Daoy (cell line): ENCODE measurements at regions not wholly inside any gene's neighbourhood (a gene's known extent, or its start where the extent isn't known, plus 50 kb on each side); places are given as distances from the start of the nearest gene placed in this dataset.
"Not testable (repeated sequence)": the region's sequence is repeated elsewhere in the genome, so short reads cannot be mapped to it uniquely, and the experiment has no call there.

Experiments
- DNase-seq: peaks from one replicate; pipeline ENCODE4 v3.0.0-alpha.2; 2015; ENCODE audit warnings: low read depth

- DNase-seq, result not testable (repeated sequence)
Observed at GRCh38 chr16:88148078-88148477, 196.8 kb downstream of the BANP start.

GRCh38 chr16:88148682-88149081 lies 197.4 kb downstream of the BANP start:
- not testable (repeated sequence) for DNase-seq

GRCh38 chr16:88149158-88149603 lies 197.9 kb downstream of the BANP start:
- not testable (repeated sequence) for DNase-seq

GRCh38 chr16:88149663-88150062 lies 198.4 kb downstream of the BANP start:
- DNase-seq, result not testable (repeated sequence)

- not testable (repeated sequence) for DNase-seq
Observed at GRCh38 chr16:88150456-88151128, 199.4 kb downstream of the BANP start.

GRCh38 chr16:88151129-88151499 lies 199.9 kb downstream of the BANP start:
- DNase-seq, result peak; percentile 74

- DNase-seq, result not testable (repeated sequence)
Observed at GRCh38 chr16:88151859-88152843, 200.9 kb downstream of the BANP start.

- DNase-seq, result not testable (repeated sequence)
Observed at GRCh38 chr16:88152879-88153278, 201.6 kb downstream of the BANP start.

- not testable (repeated sequence) for DNase-seq
Observed at GRCh38 chr16:88153516-88153915, 202.3 kb downstream of the BANP start.

GRCh38 chr16:88154886-88155285 lies 203.7 kb downstream of the BANP start:
- DNase-seq, result not testable (repeated sequence)

GRCh38 chr16:88155681-88156080 lies 204.4 kb downstream of the BANP start:
- not testable (repeated sequence) for DNase-seq

- DNase-seq, result not testable (repeated sequence)
Observed at GRCh38 chr16:88156640-88157283, 205.5 kb downstream of the BANP start.

- not testable (repeated sequence) for DNase-seq
Observed at GRCh38 chr16:88157686-88158085, 206.5 kb downstream of the BANP start.

- DNase-seq, result not testable (repeated sequence)
Observed at GRCh38 chr16:88158256-88159045, 207.2 kb downstream of the BANP start.

GRCh38 chr16:88159046-88159896 lies 208.0 kb downstream of the BANP start:
- DNase-seq, result not testable (repeated sequence)

- not testable (repeated sequence) for DNase-seq
Observed at GRCh38 chr16:88159897-88160335, 208.7 kb downstream of the BANP start.

- not testable (repeated sequence) for DNase-seq
Observed at GRCh38 chr16:88161191-88161590, 210.0 kb downstream of the BANP start.

GRCh38 chr16:88161623-88162275 lies 210.5 kb downstream of the BANP start:
- DNase-seq, result not testable (repeated sequence)

GRCh38 chr16:88162778-88163177 lies 211.5 kb downstream of the BANP start:
- not testable (repeated sequence) for DNase-seq
